Ovary (tissue), 7 donors: ENCODE measurements at regions not wholly inside any gene's neighbourhood (a gene's known extent, or its start where the extent isn't known, plus 50 kb on each side); places are given as distances from the start of the nearest gene placed in this dataset.

ENCODE experiments used
- DNase-seq, 5 donors: peaks; one replicate each; pipeline ENCODE4 v3.0.0-alpha.2; 2019 to 2020
- H3K27ac ChIP-seq, 2 donors: fragments of 200-600 bp; one replicate each; pipeline versions ENCODE4 v1.5.1 to v1.8.0; 2019 to 2022
- H3K27me3 ChIP-seq: fragments of 200-600 bp; one replicate; pipeline ENCODE4 v1.8.0; 2022
- H3K36me3 ChIP-seq: fragments of 200-600 bp; sonication (generic); one replicate; pipeline ENCODE4 v1.5.1; 2019
- H3K4me1 ChIP-seq: one replicate; pipeline ENCODE4 v1.8.1; 2013; ENCODE audit warnings: mild to moderate bottlenecking, moderate library complexity; ENCODE audit not compliant: insufficient read depth
- H3K4me3 ChIP-seq: fragments of 200-600 bp; sonication (generic); one replicate; pipeline ENCODE4 v1.5.1; 2017
- H3K9me3 ChIP-seq, 2 donors: fragments of 200-600 bp in 1 of 2; sonication (generic) in 1 of 2; one replicate each; pipeline versions ENCODE4 v1.5.1 to v1.8.1; 2013 to 2019; ENCODE audit warnings: mild to moderate bottlenecking in 1 of 2, moderate library complexity in 1 of 2
- EP300 ChIP-seq: sonication (generic); formaldehyde crosslinking; IDR thresholded peaks from one replicate; pipeline ENCODE4 v1.6.1; 2017; ENCODE audit warnings: antibody characterized with exemption
- POLR2A ChIP-seq: fragments of 450-650 bp; IDR thresholded peaks from one replicate; pipeline ENCODE4 v1.6.1; 2017; ENCODE audit warnings: antibody characterized with exemption, mild to moderate bottlenecking, moderate library complexity
- WGBS, 3 donors: extraction: QIAGEN DNeasy Blood & Tissue Kit in 1 of 3; methylation state at CpG; one replicate each; pipeline versions ENCODE4 v1.1.5 to v1.1.7; 2013 to 2017; 5-methylcytosine and 5-hydroxymethylcytosine counted together
- intact Hi-C, 4 donors: fragments of 100-400 bp; cut with DNase I; formaldehyde crosslinking; loops; one replicate each; pipeline versions ENCODE4 v1.11.0 to v1.15.1; 2022 to 2023
- TF ChIP-seq, protein P1 (sequence below), 3 donors: fragments of 450-650 bp in 2 of 3; fragments of 200-600 bp in 1 of 3; IDR thresholded peaks; one replicate each; pipeline versions ENCODE4 v1.5.1 to v1.8.0; 2016 to 2022; ENCODE audit warnings: antibody characterized with exemption in 3 of 3, mild to moderate bottlenecking in 1 of 3
- donor health status: DM: no; HTN: no; CAD: no; lungs with moderate emphysema.
- donor health status: DM: no; HTN: no; CAD: no.
- donor health status: Bipolar disorder and iron deficiency.
- donor health status: DM: no; HTN: no; CAD: no.
- donor health status: DM: yes; HTN: yes; CAD: no.

DNA sequence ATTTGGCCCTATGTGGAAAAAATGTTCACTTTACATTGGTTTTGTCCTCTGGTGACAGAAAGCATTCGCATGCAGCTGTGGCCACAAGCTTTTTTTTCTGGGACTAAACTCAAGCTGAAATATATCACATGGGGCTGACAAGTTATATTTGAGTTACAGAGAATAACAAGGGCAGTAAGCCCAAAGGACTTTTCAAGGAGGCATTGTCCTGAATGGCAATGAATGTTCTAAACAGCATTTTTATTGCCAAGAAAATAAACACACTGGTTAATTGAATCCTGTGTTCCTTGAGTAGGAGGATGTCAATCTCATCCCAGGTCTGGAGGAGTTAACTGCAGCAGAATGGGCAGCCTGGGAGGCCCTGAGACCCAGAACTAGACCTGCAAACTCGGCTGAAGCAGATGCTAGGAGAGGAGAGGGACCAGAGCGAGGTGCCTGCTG is 114.5 kb downstream of the COPRS start:
- 29 to 39% (median 29%) methylated on average over 3 of the region's 3 CpGs for WGBS, 3 donors
- no peaks in the 10 kb centered on the region for H3K4me1 ChIP-seq

DNA sequence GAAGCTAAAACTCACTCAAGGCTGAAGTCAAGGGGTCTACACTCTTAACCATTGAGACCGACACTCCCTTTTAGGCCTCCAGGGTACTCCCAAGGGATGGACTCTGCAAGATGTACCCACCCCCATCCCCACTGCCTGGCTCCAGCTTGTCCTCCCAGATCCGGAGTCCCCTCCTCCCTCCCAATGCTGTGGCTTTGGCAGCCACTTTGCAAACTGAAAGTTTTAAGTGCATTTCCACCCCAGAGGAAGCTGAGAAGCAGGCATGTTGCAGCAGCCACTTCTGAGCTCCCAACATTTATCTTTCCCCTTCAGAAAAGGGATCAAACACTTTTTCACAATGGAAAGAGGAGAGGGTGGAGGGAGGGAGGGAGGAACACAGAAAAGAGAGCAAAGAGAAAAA is 115.2 kb downstream of the COPRS start:
- DNase-seq: no peak
- Histone ChIP-seq H3K36me3 (no peaks in the 10 kb centered on the region), H3K27ac (no peak overlapping the region), H3K4me1 (no peaks in the 10 kb centered on the region), H3K27me3 (no peaks in the 10 kb centered on the region), H3K4me3 (no peak overlapping the region), H3K9me3 (no peaks in the 10 kb centered on the region)
- 26 to 36% (median 34%) methylated on average over 2 of the region's 2 CpGs for WGBS, 3 donors
- TF ChIP-seq EP300 (no peak), POLR2A (no peak)
- TF ChIP-seq, protein P1, sequence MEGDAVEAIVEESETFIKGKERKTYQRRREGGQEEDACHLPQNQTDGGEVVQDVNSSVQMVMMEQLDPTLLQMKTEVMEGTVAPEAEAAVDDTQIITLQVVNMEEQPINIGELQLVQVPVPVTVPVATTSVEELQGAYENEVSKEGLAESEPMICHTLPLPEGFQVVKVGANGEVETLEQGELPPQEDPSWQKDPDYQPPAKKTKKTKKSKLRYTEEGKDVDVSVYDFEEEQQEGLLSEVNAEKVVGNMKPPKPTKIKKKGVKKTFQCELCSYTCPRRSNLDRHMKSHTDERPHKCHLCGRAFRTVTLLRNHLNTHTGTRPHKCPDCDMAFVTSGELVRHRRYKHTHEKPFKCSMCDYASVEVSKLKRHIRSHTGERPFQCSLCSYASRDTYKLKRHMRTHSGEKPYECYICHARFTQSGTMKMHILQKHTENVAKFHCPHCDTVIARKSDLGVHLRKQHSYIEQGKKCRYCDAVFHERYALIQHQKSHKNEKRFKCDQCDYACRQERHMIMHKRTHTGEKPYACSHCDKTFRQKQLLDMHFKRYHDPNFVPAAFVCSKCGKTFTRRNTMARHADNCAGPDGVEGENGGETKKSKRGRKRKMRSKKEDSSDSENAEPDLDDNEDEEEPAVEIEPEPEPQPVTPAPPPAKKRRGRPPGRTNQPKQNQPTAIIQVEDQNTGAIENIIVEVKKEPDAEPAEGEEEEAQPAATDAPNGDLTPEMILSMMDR (IDR thresholded peaks at IDR 0.05): no peak
- intact Hi-C loops: no loop called here

More for the DNA sequence above, 114.5 kb downstream of the COPRS start:
- Histone ChIP-seq H3K4me3 (no peak overlapping the region), H3K36me3 (no peaks in the 10 kb centered on the region), H3K27ac (no peak overlapping the region), H3K27me3 (no peaks in the 10 kb centered on the region), H3K9me3 (no peaks in the 10 kb centered on the region)
- TF ChIP-seq POLR2A (no peak), EP300 (no peak)
- TF ChIP-seq, protein P1 (IDR thresholded peaks at IDR 0.05): no peak
- intact Hi-C loops: no loop called here
- no peak for DNase-seq

DNA sequence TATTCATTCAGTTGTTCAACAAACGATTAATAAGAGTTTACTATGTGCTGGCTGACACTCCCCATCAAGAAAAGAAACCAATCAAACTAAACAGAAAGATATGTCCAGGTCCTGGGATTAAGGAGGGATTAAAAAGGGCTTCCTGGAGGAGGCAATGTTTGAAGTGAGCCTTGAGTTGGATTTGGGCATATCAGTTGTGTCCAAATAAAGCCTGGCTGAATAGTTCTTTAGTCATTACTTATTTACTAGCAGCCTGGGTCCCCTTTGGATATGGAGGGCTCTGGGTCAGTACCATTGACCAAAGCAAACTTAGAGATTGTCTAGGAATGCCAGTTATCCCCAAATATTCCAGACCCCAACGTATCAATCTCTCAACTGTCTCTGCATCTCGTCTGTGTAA is 117.7 kb downstream of the COPRS start:
- no peaks in the 10 kb centered on the region for H3K27me3 ChIP-seq
- intact Hi-C loops: no loop called here
- WGBS, 3 donors: 58 to 80% (median 72%) methylated on average over 3 of the region's 3 CpGs

DNA sequence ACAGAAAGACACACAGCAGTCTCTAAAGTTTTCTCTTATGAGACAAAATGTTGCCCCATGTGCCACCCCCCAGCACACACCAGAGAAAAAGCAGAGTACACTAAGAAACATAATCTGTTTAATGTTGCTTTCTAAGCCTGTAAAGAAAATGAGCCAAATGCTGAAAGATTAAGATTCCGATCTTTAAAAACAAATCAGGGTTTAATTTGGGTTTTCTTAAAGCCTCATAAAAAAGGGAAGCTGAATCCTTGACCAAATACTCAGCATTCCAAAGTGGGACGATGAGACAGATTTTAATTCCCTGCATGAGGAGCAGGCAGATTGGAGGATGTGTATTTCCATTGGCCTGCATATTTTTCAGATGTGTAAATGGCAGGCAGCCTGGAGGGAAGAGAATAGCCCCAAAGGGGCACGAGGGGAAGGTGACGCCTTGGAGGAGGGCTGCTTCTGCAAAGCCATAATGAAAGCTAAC is 118.4 kb downstream of the COPRS start:
- DNase-seq: no peak
- TF ChIP-seq EP300: no peak
- TF ChIP-seq POLR2A: no peak
- TF ChIP-seq, protein P1 (IDR thresholded peaks at IDR 0.05): no peak
- H3K27ac ChIP-seq: no peak overlapping the region
- H3K4me1 ChIP-seq: no peaks in the 10 kb centered on the region
- H3K27me3 ChIP-seq: no peaks in the 10 kb centered on the region
- intact Hi-C loops: no loop called here
- 8 to 16% (median 10%) methylated on average over 4 of the region's 4 CpGs for WGBS, 3 donors
- no peaks in the 10 kb centered on the region for H3K36me3 ChIP-seq
- no peak overlapping the region for H3K4me3 ChIP-seq
- no peaks in the 10 kb centered on the region for H3K9me3 ChIP-seq

More for the DNA sequence above, 117.7 kb downstream of the COPRS start:
- no peak for DNase-seq
- H3K4me1 ChIP-seq: no peaks in the 10 kb centered on the region
- TF ChIP-seq, protein P1 (IDR thresholded peaks at IDR 0.05): no peak
- TF ChIP-seq POLR2A: no peak
- TF ChIP-seq EP300: no peak
- H3K4me3 ChIP-seq: no peak overlapping the region
- H3K36me3 ChIP-seq: no peaks in the 10 kb centered on the region
- H3K27ac ChIP-seq: no peak overlapping the region
- no peaks in the 10 kb centered on the region for H3K9me3 ChIP-seq
